ENCODE measurements at regions not wholly inside any gene's neighbourhood (a gene's known extent, or its start where the extent isn't known, plus 50 kb on each side); places are given as distances from the start of the nearest gene placed in this dataset.
"Not testable (repeated sequence)": the region's sequence is repeated elsewhere in the genome, so short reads cannot be mapped to it uniquely, and the experiment has no call there.

GRCh38 chr5:87598460-87598859 is 185.7 kb upstream of the CCNH start:
- DNase-seq, result no peak

GRCh38 chr5:87594566-87594965 is 181.8 kb upstream of the CCNH start:
- DNase-seq, result no peak

- no peak for DNase-seq
Observed at GRCh38 chr5:87589587-87589986, 176.9 kb upstream of the CCNH start.

- DNase-seq, result no peak
Observed at GRCh38 chr5:87588316-87588715, 175.6 kb upstream of the CCNH start.

GRCh38 chr5:87583704-87584103 is 171.0 kb upstream of the CCNH start:
- DNase-seq, result not testable (repeated sequence)

GRCh38 chr5:87582149-87582548 is 169.4 kb upstream of the CCNH start:
- no peak for DNase-seq

- no peak for DNase-seq
Observed at GRCh38 chr5:87581661-87582060, 168.9 kb upstream of the CCNH start.

- no peak for DNase-seq
Observed at GRCh38 chr5:87579678-87580077, 166.9 kb upstream of the CCNH start.

GRCh38 chr5:87576867-87577266 is 164.1 kb upstream of the CCNH start:
- DNase-seq, result no peak

- not testable (repeated sequence) for DNase-seq
Observed at GRCh38 chr5:87576306-87576705, 163.6 kb upstream of the CCNH start.

- DNase-seq, result no peak
Observed at GRCh38 chr5:87574106-87574505, 161.4 kb upstream of the CCNH start.

- DNase-seq, result no peak
Observed at GRCh38 chr5:87572611-87573010, 159.9 kb upstream of the CCNH start.

- DNase-seq, result no peak
Observed at GRCh38 chr5:87572090-87572489, 159.4 kb upstream of the CCNH start.

- DNase-seq, result no peak
Observed at GRCh38 chr5:87570366-87570765, 157.6 kb upstream of the CCNH start.

- no peak for DNase-seq
Observed at GRCh38 chr5:87562068-87562467, 149.3 kb upstream of the CCNH start.

GRCh38 chr5:87560528-87560927 is 147.8 kb upstream of the CCNH start:
- no peak for DNase-seq

GRCh38 chr5:87551911-87552310 is 139.2 kb upstream of the CCNH start:
- no peak for DNase-seq

- DNase-seq, result no peak
Observed at GRCh38 chr5:87541676-87542075, 128.9 kb upstream of the CCNH start.

- no peak for DNase-seq
Observed at GRCh38 chr5:87541033-87541432, 128.3 kb upstream of the CCNH start.

GRCh38 chr5:87539839-87540238 is 127.1 kb upstream of the CCNH start:
- no peak for DNase-seq

GRCh38 chr5:87536365-87536764 is 123.6 kb upstream of the CCNH start:
- no peak for DNase-seq

- DNase-seq, result no peak
Observed at GRCh38 chr5:87535706-87536105, 123.0 kb upstream of the CCNH start.

- no peak for DNase-seq
Observed at GRCh38 chr5:87529486-87530076, 116.9 kb upstream of the CCNH start.

GRCh38 chr5:87526131-87526530 is 113.4 kb upstream of the CCNH start:
- DNase-seq, result no peak

- no peak for DNase-seq
Observed at GRCh38 chr5:87524217-87524616, 111.5 kb upstream of the CCNH start.

GRCh38 chr5:87511778-87512177 is 99.0 kb upstream of the CCNH start:
- not testable (repeated sequence) for DNase-seq

All from activated CD8-positive, alpha-beta memory T cell treated with anti-CD3 and anti-CD28 coated beads, Interleukin-2, amount 50 U/mL, for 48 hours (primary cell).